Spleen (tissue), 11 donors: ENCODE measurements at regions not wholly inside any gene's neighbourhood (a gene's known extent, or its start where the extent isn't known, plus 50 kb on each side); places are given as distances from the start of the nearest gene placed in this dataset.

ENCODE experiments used
- DNase-seq: peaks from one replicate; pipeline ENCODE4 v3.0.0-alpha.2; 2020
- H3K27ac ChIP-seq, 8 donors: fragments of 200-600 bp; sonication (generic) in 7 of 8; 1 replicate in 4 of 8; 2 replicates in 4 of 8; pipeline versions ENCODE4 v1.5.0 to v1.8.0; 2016 to 2021; ENCODE audit warnings: inconsistent platforms in 4 of 8, mild to moderate bottlenecking in 4 of 8, moderate library complexity in 1 of 8
- H3K27me3 ChIP-seq, 7 donors: fragments of 200-600 bp; sonication (generic) in 6 of 7; replicated peaks in 1 of 7; 1 replicate in 4 of 7; 2 replicates in 3 of 7; pipeline versions ENCODE4 v1.5.0 to v1.8.0; 2016 to 2021; ENCODE audit warnings: inconsistent platforms in 3 of 7, mild to moderate bottlenecking in 1 of 7
- H3K36me3 ChIP-seq, 6 donors: fragments of 200-600 bp; sonication (generic) in 5 of 6; 1 replicate in 4 of 6; 2 replicates in 2 of 6; pipeline versions ENCODE4 v1.5.0 to v1.8.0; 2016 to 2021; ENCODE audit warnings: inconsistent platforms in 2 of 6
- H3K4me1 ChIP-seq, 6 donors: fragments of 200-600 bp; sonication (generic) in 5 of 6; 1 replicate in 3 of 6; 2 replicates in 3 of 6; pipeline versions ENCODE4 v1.5.0 to v1.8.0; 2016 to 2021; ENCODE audit warnings: inconsistent platforms in 3 of 6
- H3K4me3 ChIP-seq, 8 donors: fragments of 200-600 bp; sonication (generic) in 7 of 8; 1 replicate in 4 of 8; 2 replicates in 4 of 8; pipeline versions ENCODE4 v1.5.0 to v1.8.0; 2016 to 2021; ENCODE audit warnings: inconsistent platforms in 4 of 8, mild to moderate bottlenecking in 4 of 8, moderate library complexity in 2 of 8
- H3K9me3 ChIP-seq, 8 donors: fragments of 200-600 bp; sonication (generic) in 7 of 8; 1 replicate in 4 of 8; 2 replicates in 4 of 8; pipeline versions ENCODE4 v1.5.0 to v1.8.0; 2016 to 2021; ENCODE audit warnings: inconsistent platforms in 4 of 8
- POLR2A ChIP-seq, 3 donors: fragments of 450-650 bp; IDR thresholded peaks; one replicate each; pipeline ENCODE4 v1.5.1; 2017; ENCODE audit warnings: antibody characterized with exemption in 3 of 3, mild to moderate bottlenecking in 1 of 3
- POLR2AphosphoS5 ChIP-seq, 3 donors: sonication (generic); formaldehyde crosslinking; IDR thresholded peaks; one replicate each; pipeline ENCODE4 v1.5.1; 2017; ENCODE audit warnings: antibody characterized with exemption in 3 of 3
- WGBS, 5 donors: extraction: QIAGEN DNeasy Blood & Tissue Kit in 3 of 5; methylation state at CpG; one replicate each; pipeline versions ENCODE4 v1.1.5 to v1.1.7; 2013 to 2018; 5-methylcytosine and 5-hydroxymethylcytosine counted together
- intact Hi-C: fragments of 100-400 bp; cut with DNase I; formaldehyde crosslinking; loops from one replicate; pipeline ENCODE4 v1.15.0; 2023; ENCODE audit warnings: low total_unique reads
- TF ChIP-seq, protein P1 (sequence below), 11 experiments: fragments of 200-600 bp in 7 of 11; fragments of 450-650 bp in 4 of 11; sonication (generic) in 4 of 11; IDR thresholded peaks in 8 of 11; conservative IDR thresholded peaks in 3 of 11; 1 replicate in 7 of 11; 2 replicates in 4 of 11; pipeline versions ENCODE4 v1.4.0 to v1.8.0; 2016 to 2021; ENCODE audit warnings: antibody characterized with exemption in 11 of 11, inconsistent platforms in 4 of 11, mild to moderate bottlenecking in 1 of 11
- donor health status: healthy with polysubstance abuse.
- donor health status: DM: no; HTN: no; CAD: no; lungs with moderate emphysema.
- donor health status: DM: no; HTN: no; CAD: no.
- donor health status: Bipolar disorder and iron deficiency.
- donor health status: healthy.
- donor health status: DM: no; HTN: no; CAD: no.
- donor health status: DM: yes; HTN: yes; CAD: no.

DNA sequence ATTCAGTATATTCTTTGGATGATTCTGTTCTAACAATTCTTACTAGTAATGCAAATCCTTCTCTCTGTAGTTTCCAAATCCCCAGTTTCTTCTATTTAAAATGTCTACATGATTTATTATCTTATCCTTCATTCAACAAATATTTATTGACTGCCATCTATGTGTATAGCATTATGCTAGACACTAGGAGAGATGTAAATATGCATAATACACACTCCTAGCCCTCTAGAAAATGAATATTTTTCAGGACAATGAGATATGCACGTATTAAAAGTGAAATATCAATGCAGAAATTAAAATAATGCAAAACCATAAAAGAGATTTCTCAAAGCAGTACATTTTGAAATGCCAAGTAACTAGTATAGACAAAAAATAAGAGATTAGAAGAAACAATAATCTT, 293.5 kb upstream of the CNR1 start:
- TF ChIP-seq POLR2A (IDR thresholded peaks at IDR 0.05) = no peak
- TF ChIP-seq, protein P1, sequence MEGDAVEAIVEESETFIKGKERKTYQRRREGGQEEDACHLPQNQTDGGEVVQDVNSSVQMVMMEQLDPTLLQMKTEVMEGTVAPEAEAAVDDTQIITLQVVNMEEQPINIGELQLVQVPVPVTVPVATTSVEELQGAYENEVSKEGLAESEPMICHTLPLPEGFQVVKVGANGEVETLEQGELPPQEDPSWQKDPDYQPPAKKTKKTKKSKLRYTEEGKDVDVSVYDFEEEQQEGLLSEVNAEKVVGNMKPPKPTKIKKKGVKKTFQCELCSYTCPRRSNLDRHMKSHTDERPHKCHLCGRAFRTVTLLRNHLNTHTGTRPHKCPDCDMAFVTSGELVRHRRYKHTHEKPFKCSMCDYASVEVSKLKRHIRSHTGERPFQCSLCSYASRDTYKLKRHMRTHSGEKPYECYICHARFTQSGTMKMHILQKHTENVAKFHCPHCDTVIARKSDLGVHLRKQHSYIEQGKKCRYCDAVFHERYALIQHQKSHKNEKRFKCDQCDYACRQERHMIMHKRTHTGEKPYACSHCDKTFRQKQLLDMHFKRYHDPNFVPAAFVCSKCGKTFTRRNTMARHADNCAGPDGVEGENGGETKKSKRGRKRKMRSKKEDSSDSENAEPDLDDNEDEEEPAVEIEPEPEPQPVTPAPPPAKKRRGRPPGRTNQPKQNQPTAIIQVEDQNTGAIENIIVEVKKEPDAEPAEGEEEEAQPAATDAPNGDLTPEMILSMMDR (IDR thresholded peaks at IDR 0.05 in 8 of 11, conservative IDR thresholded peaks at IDR 0.05 in 3 of 11) = no peak
- TF ChIP-seq POLR2AphosphoS5 (IDR thresholded peaks at IDR 0.05) = no peak
- intact Hi-C loops = no loop called here
- Histone ChIP-seq H3K4me1 (no peaks in the 10 kb centered on the region), H3K9me3 (peaks cover 0 to 5% (median 0%) of the 10 kb centered on the region in 8 donors), H3K36me3 (no peaks in the 10 kb centered on the region), H3K27ac (no peak overlapping the region), H3K4me3 (no peak overlapping the region), H3K27me3 (no peaks in the 10 kb centered on the region)
- no peak for DNase-seq
- WGBS, 5 donors = 51 to 74% (median 58%) methylated on average over 1 of the region's 1 CpG

DNA sequence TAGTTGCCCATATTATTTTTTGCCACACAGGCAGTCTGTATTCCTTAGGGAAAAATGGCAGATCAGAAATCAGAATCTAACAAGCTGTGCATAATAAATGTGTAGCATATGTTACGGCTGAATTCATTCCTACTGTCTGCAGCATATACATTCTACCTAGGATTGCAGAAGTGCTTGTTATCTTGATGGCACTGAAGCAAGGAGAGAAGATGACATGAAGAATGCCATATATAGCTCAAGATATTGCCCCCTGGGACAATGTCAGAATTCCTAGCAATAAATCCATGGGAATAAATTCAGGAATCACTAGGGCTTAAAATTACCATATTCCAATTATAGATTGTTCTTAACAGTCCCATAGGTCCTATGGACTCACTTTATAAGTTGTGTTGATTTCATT, 293.0 kb upstream of the CNR1 start:
- intact Hi-C loops = no loop called here
- no peaks in the 10 kb centered on the region for H3K4me1 ChIP-seq
- WGBS, 5 donors = 94 to 100% (median 97%) methylated on average over 1 of the region's 1 CpG
- H3K4me3 ChIP-seq = no peak overlapping the region
- no peaks in the 10 kb centered on the region for H3K27me3 ChIP-seq
- H3K9me3 ChIP-seq = peaks cover 0 to 5% (median 0%) of the 10 kb centered on the region in 8 donors
- H3K27ac ChIP-seq = no peak overlapping the region
- TF ChIP-seq POLR2AphosphoS5 (IDR thresholded peaks at IDR 0.05) (no peak), POLR2A (IDR thresholded peaks at IDR 0.05) (no peak)
- TF ChIP-seq, protein P1 (IDR thresholded peaks at IDR 0.05 in 8 of 11, conservative IDR thresholded peaks at IDR 0.05 in 3 of 11) = no peak
- no peak for DNase-seq
- H3K36me3 ChIP-seq = no peaks in the 10 kb centered on the region

DNA sequence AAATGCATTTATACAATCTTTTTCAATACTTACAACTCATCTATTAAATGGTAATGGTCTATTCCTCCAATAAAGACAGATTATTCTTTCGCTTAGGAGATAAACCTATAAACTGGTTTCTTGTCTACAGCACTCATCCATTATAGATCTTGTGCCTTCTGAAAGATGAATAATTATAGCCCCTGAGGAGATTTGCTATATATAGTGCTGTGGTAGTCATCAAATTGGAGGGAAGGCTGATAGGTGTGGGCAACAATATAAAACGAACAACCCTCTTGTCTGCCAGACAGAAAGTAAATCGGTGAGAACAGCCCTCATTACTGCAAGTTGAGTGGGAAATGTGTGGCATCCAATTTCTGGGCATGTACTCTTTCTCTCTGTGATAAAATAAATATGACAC, 292.5 kb upstream of the CNR1 start:
- H3K4me1 ChIP-seq = no peaks in the 10 kb centered on the region
- WGBS, 5 donors = 80 to 93% (median 86%) methylated on average over 3 of the region's 3 CpGs
- TF ChIP-seq, protein P1 (IDR thresholded peaks at IDR 0.05 in 8 of 11, conservative IDR thresholded peaks at IDR 0.05 in 3 of 11) = no peak
- no peak for TF ChIP-seq POLR2AphosphoS5 (IDR thresholded peaks at IDR 0.05)
- TF ChIP-seq POLR2A (IDR thresholded peaks at IDR 0.05) = no peak
- H3K27ac ChIP-seq = no peak overlapping the region
- H3K27me3 ChIP-seq = no peaks in the 10 kb centered on the region
- H3K9me3 ChIP-seq = peaks cover 0 to 5% (median 0%) of the 10 kb centered on the region in 8 donors
- intact Hi-C loops = no loop called here
- no peaks in the 10 kb centered on the region for H3K36me3 ChIP-seq
- no peak overlapping the region for H3K4me3 ChIP-seq
- no peak for DNase-seq

DNA sequence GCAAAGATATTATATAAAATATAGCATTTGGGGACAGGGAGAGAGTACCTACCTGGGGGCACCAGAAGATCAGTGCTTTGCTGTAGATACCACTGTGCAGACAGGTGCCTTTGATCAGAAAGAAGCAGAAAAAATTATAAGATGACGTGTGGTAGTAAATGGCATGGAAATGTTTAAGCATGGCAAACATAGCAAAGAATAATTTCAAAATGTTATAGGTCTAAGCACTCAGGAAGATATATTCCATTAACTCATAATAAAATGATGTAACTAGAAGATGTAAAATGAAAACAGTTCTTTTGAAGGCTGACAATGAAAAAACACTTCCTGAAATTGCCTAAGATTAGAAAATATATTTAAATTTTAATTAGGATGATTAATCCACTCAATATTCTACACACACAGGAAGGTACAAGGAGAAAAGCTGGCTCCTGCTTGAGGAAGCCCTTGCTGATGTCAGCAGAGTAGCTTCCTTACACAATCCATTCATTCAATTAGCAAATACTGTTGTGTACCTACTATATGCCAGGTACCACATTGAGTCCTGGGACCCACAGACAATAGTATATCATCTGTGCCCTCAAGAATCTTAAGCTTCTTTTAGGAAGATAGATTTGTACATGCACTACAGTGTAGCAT, 290.2 kb upstream of the CNR1 start:
- TF ChIP-seq, protein P1 (IDR thresholded peaks at IDR 0.05 in 8 of 11, conservative IDR thresholded peaks at IDR 0.05 in 3 of 11) = no peak
- Histone ChIP-seq H3K36me3 (no peaks in the 10 kb centered on the region), H3K27me3 (no peaks in the 10 kb centered on the region), H3K4me1 (no peaks in the 10 kb centered on the region), H3K4me3 (no peak overlapping the region), H3K9me3 (no peaks in the 10 kb centered on the region), H3K27ac (no peak overlapping the region)
- DNase-seq = no peak
- intact Hi-C loops = no loop called here
- whole genome bisulfite sequencing, 5 donors = 67 to 84% (median 80%) methylated on average over 1 of the region's 1 CpG
